GM21528 (cell line): ENCODE measurements at regions not wholly inside any gene's neighbourhood (a gene's known extent, or its start where the extent isn't known, plus 50 kb on each side); places are given as distances from the start of the nearest gene placed in this dataset.

ENCODE experiments used
- ATAC-seq: cut with Tn5 transposase; IDR thresholded peaks from one replicate; pipeline ENCODE4 v1.9.1; 2021; ENCODE audit warnings: mild to moderate bottlenecking, moderate library complexity; ENCODE audit not compliant: unreplicated experiment, low FRiP score

- no peak for ATAC-seq
Measured at GRCh38 chr15:61640756-61641155, 411.7 kb upstream of the RORA start.

- no peak for ATAC-seq
Measured at GRCh38 chr15:61639491-61639890, 410.4 kb upstream of the RORA start.

GRCh38 chr15:61634837-61635236, 405.7 kb upstream of the RORA start:
- no peak for ATAC-seq

- ATAC-seq = no peak
Measured at GRCh38 chr15:61633951-61634350, 404.8 kb upstream of the RORA start.

GRCh38 chr15:61629269-61629668, 400.2 kb upstream of the RORA start:
- ATAC-seq = no peak

GRCh38 chr15:61624950-61625349, 395.8 kb upstream of the RORA start:
- no peak for ATAC-seq

GRCh38 chr15:61623746-61624145, 394.6 kb upstream of the RORA start:
- no peak for ATAC-seq

- no peak for ATAC-seq
Measured at GRCh38 chr15:61621865-61622264, 392.8 kb upstream of the RORA start.

GRCh38 chr15:61621146-61621545, 392.0 kb upstream of the RORA start:
- no peak for ATAC-seq

GRCh38 chr15:61620151-61620550, 391.0 kb upstream of the RORA start:
- no peak for ATAC-seq

- no peak for ATAC-seq
Measured at GRCh38 chr15:61613729-61614128, 384.6 kb upstream of the RORA start.

- ATAC-seq = no peak
Measured at GRCh38 chr15:61613138-61613537, 384.0 kb upstream of the RORA start.

- ATAC-seq = no peak
Measured at GRCh38 chr15:61612111-61612510, 383.0 kb upstream of the RORA start.

- ATAC-seq = no peak
Measured at GRCh38 chr15:61605343-61605742, 376.2 kb upstream of the RORA start.

GRCh38 chr15:61598655-61599054, 369.6 kb upstream of the RORA start:
- no peak for ATAC-seq

GRCh38 chr15:61584410-61584809, 355.3 kb upstream of the RORA start:
- ATAC-seq = no peak

- ATAC-seq = no peak
Measured at GRCh38 chr15:61582092-61582491, 353.0 kb upstream of the RORA start.

- no peak for ATAC-seq
Measured at GRCh38 chr15:61575597-61575996, 346.5 kb upstream of the RORA start.

- ATAC-seq = no peak
Measured at GRCh38 chr15:61571026-61571425, 341.9 kb upstream of the RORA start.

GRCh38 chr15:61564785-61565184, 335.7 kb upstream of the RORA start:
- ATAC-seq = no peak

- no peak for ATAC-seq
Measured at GRCh38 chr15:61558172-61559136, 329.4 kb upstream of the RORA start.

- no peak for ATAC-seq
Measured at GRCh38 chr15:61556037-61556648, 327.0 kb upstream of the RORA start.
